GM18519 (cell line): ENCODE measurements at regions not wholly inside any gene's neighbourhood (a gene's known extent, or its start where the extent isn't known, plus 50 kb on each side); places are given as distances from the start of the nearest gene placed in this dataset.
"Not testable (repeated sequence)": the region's sequence is repeated elsewhere in the genome, so short reads cannot be mapped to it uniquely, and the experiment has no call there.

Experiments
- ATAC-seq: cut with Tn5 transposase; IDR thresholded peaks from one replicate; pipeline ENCODE4 v1.9.1; 2021; ENCODE audit warnings: mild to moderate bottlenecking, moderate library complexity; ENCODE audit not compliant: unreplicated experiment, low FRiP score

- ATAC-seq, result not testable (repeated sequence)
These were observed 86.8 kb upstream of the ADORA2B start for GRCh38 chr17:15858082-15858481.

- not testable (repeated sequence) for ATAC-seq
These were observed 84.2 kb upstream of the ADORA2B start for GRCh38 chr17:15860774-15861173.

- not testable (repeated sequence) for ATAC-seq
These were observed 80.9 kb upstream of the ADORA2B start for GRCh38 chr17:15864061-15864460.

GRCh38 chr17:15864472-15864871, 80.5 kb upstream of the ADORA2B start:
- not testable (repeated sequence) for ATAC-seq

- not testable (repeated sequence) for ATAC-seq
These were observed 78.9 kb upstream of the ADORA2B start for GRCh38 chr17:15866015-15866414.

- not testable (repeated sequence) for ATAC-seq
These were observed 77.6 kb upstream of the ADORA2B start for GRCh38 chr17:15867331-15867730.

GRCh38 chr17:15869868-15870267, 75.1 kb upstream of the ADORA2B start:
- not testable (repeated sequence) for ATAC-seq

GRCh38 chr17:15872677-15873076, 72.3 kb upstream of the ADORA2B start:
- not testable (repeated sequence) for ATAC-seq

GRCh38 chr17:15877882-15878500, 66.9 kb upstream of the ADORA2B start:
- not testable (repeated sequence) for ATAC-seq

GRCh38 chr17:15882058-15882720, 62.7 kb upstream of the ADORA2B start:
- no peak for ATAC-seq

- ATAC-seq, result no peak
These were observed 62.2 kb upstream of the ADORA2B start for GRCh38 chr17:15882777-15883176.

GRCh38 chr17:15883617-15884111, 61.3 kb upstream of the ADORA2B start:
- ATAC-seq, result no peak

- ATAC-seq, result no peak
These were observed 60.2 kb upstream of the ADORA2B start for GRCh38 chr17:15884731-15885130.

GRCh38 chr17:15885770-15886169, 59.2 kb upstream of the ADORA2B start:
- no peak for ATAC-seq

GRCh38 chr17:15886221-15886620, 58.7 kb upstream of the ADORA2B start:
- ATAC-seq, result no peak

- ATAC-seq, result no peak
These were observed 58.1 kb upstream of the ADORA2B start for GRCh38 chr17:15886804-15887203.

- no peak for ATAC-seq
These were observed 56.5 kb upstream of the ADORA2B start for GRCh38 chr17:15888436-15888835.

- no peak for ATAC-seq
These were observed 54.5 kb upstream of the ADORA2B start for GRCh38 chr17:15890279-15890892.

GRCh38 chr17:15891318-15891717, 53.6 kb upstream of the ADORA2B start:
- no peak for ATAC-seq

- ATAC-seq, result no peak
These were observed 52.7 kb upstream of the ADORA2B start for GRCh38 chr17:15892244-15892643.
